ENCODE measurements at regions not wholly inside any gene's neighbourhood (a gene's known extent, or its start where the extent isn't known, plus 50 kb on each side); places are given as distances from the start of the nearest gene placed in this dataset.

DNA sequence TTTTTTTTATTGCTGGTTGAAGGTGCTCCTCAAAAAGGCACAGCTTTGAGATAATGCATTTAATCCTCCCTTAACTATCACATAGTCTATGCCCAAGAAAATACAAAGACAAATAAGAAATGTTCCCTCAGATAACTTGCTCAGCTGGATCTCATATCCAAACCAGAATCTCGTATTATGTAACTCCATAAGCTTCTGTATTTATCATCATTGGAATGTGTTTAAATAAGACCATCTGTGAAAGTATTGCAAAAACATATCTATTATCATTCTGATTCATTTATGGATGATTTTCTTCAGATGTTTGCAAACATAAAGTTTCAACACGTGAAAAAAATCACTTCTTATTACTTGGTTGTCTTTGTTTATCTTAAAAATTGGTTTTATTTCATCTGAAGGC is 190.9 kb downstream of the IRS2 start:
- intact Hi-C loops (cut with DNase I) = no loop called here
- H3K9me3 ChIP-seq = no peaks in the 10 kb centered on the region
- WGBS, 2 donors = 66 to 73% methylated on average over 2 of the region's 2 CpGs
- H3K4me1 ChIP-seq = no peaks in the 10 kb centered on the region
- DNase-seq = no peak
- TF ChIP-seq, protein P1, sequence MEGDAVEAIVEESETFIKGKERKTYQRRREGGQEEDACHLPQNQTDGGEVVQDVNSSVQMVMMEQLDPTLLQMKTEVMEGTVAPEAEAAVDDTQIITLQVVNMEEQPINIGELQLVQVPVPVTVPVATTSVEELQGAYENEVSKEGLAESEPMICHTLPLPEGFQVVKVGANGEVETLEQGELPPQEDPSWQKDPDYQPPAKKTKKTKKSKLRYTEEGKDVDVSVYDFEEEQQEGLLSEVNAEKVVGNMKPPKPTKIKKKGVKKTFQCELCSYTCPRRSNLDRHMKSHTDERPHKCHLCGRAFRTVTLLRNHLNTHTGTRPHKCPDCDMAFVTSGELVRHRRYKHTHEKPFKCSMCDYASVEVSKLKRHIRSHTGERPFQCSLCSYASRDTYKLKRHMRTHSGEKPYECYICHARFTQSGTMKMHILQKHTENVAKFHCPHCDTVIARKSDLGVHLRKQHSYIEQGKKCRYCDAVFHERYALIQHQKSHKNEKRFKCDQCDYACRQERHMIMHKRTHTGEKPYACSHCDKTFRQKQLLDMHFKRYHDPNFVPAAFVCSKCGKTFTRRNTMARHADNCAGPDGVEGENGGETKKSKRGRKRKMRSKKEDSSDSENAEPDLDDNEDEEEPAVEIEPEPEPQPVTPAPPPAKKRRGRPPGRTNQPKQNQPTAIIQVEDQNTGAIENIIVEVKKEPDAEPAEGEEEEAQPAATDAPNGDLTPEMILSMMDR (IDR thresholded peaks at IDR 0.05) = no peak
- TF ChIP-seq POLR2A (IDR thresholded peaks at IDR 0.05) = no peak
- no peak overlapping the region for H3K27ac ChIP-seq
- no peaks in the 10 kb centered on the region for H3K36me3 ChIP-seq
- no peak overlapping the region for H3K4me3 ChIP-seq (replicated peaks in 1 of 3)
- H3K27me3 ChIP-seq = no peaks in the 10 kb centered on the region

DNA sequence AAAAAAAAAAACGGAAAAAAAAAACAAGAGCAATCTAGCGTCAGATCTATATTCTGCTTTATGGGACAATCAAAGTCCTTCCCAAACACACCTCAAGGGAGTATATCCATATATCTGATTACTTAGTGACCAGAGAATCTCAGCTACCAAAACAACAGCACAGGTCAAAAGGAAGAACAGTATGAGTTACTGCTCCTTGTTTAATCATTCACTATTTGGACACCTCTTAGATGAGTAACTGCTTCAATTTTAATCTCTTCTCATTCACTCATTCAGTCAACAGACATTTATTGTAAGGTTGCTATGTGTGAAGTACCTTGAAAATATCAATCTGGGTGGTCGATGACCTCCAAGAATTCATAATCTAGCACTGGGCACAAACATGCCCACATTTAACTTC is 193.2 kb downstream of the IRS2 start:
- Histone ChIP-seq H3K27me3 (no peaks in the 10 kb centered on the region), H3K9me3 (no peaks in the 10 kb centered on the region), H3K4me3 (replicated peaks in 1 of 3) (no peak overlapping the region), H3K27ac (no peak overlapping the region), H3K4me1 (no peaks in the 10 kb centered on the region), H3K36me3 (no peaks in the 10 kb centered on the region)
- DNase-seq = no peak
- intact Hi-C loops (cut with DNase I) = no loop called here
- 84% methylated on average over 3 of the region's 3 CpGs for WGBS, 2 donors
- TF ChIP-seq POLR2A (IDR thresholded peaks at IDR 0.05) = no peak
- TF ChIP-seq, protein P1 (IDR thresholded peaks at IDR 0.05) = no peak

DNA sequence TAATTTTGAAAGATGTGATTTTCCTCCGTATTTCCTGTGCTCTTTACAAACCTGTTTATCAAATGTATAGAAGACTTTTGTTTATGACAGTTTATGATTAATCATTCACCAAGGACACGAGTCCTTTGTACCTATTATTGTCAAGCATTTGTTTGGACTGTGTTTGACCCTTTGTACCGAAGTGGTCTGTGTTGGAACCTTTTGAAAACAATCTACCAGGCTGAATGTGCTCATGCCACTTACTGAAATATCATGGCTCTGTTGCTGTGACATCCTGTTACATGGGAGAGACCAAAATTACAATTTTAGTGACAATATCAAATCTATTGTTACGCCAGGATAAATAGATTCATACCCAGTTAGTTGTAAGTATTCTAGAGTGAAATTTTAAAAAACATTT is 193.6 kb downstream of the IRS2 start:
- no peaks in the 10 kb centered on the region for H3K9me3 ChIP-seq
- H3K27ac ChIP-seq = no peak overlapping the region
- no peak for DNase-seq
- WGBS, 2 donors = 68 to 69% methylated on average over 4 of the region's 4 CpGs
- no peak for TF ChIP-seq POLR2A (IDR thresholded peaks at IDR 0.05)
- TF ChIP-seq, protein P1 (IDR thresholded peaks at IDR 0.05) = no peak
- H3K4me1 ChIP-seq = no peaks in the 10 kb centered on the region
- intact Hi-C loops (cut with DNase I) = no loop called here
- H3K27me3 ChIP-seq = no peaks in the 10 kb centered on the region
- no peaks in the 10 kb centered on the region for H3K36me3 ChIP-seq
- H3K4me3 ChIP-seq (replicated peaks in 1 of 3) = no peak overlapping the region

DNA sequence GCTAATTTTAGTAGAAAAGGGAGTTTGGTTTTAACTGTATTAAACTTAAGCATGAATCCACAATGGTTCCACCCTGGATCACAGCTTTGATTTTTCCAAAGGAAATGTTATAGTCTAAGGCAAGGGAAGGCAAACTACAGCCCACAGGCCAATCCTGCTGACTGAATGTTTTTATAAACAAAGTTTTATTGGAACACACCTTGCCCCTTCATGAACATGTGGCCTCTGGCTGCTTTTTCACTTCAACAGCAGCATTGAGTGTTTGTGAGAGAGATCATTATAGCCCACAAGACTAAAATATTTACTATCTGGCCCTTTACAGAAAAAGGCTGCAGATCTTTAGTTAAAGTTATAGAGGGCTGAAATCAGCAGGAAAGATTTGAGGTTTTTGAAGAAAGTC is 198.7 kb downstream of the IRS2 start:
- H3K27ac ChIP-seq = no peak overlapping the region
- H3K4me1 ChIP-seq = peaks cover 8 to 9% of the 10 kb centered on the region in 2 donors
- no peak for DNase-seq
- intact Hi-C loops (cut with DNase I) = no loop called here
- H3K27me3 ChIP-seq = no peaks in the 10 kb centered on the region
- no peaks in the 10 kb centered on the region for H3K36me3 ChIP-seq
- no peak overlapping the region for H3K4me3 ChIP-seq (replicated peaks in 1 of 3)
- H3K9me3 ChIP-seq = no peaks in the 10 kb centered on the region
- TF ChIP-seq POLR2A (IDR thresholded peaks at IDR 0.05) = no peak
- TF ChIP-seq, protein P1 (IDR thresholded peaks at IDR 0.05) = no peak

DNA sequence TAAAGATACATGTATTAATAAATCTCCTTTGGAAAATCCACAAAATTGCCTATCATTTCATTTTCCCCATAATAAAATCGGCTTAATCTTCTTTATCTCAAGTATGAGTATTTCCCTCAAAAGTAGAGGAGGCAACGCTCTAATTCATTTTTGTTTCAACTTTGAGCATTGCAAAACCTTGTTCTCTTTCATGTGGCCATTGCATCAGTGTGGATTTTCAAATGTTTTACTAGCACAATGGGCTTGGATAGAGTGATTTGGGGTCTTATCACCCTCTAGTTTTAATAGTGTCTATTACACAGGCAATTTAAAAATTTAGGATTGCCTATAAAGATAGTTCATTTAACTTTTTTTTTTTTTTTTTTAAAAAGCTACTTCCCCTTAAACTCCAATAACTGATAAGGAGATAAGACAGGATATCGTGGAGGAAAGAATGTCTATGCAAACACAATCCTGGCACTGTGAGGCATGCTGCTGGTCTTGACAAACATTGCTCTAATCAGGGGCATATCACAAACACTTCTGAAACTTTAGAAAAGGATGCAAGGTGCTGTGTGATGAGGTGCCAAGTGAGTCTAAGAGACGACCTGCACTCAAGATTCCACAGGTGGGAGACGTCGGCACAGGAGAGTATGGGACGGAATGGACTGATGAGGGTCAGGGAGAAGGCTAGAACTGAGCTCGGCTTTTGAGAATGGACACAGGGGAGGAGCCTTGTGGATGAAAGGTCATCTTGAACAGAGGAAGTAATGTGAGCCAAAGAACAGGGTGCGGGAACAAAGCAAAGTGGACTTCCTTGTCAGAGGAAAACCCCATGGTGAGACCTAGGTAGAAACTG is 199.7 kb downstream of the IRS2 start:
- no peak overlapping the region for H3K4me3 ChIP-seq (replicated peaks in 1 of 3)
- 39 to 51% methylated on average over 9 of the region's 9 CpGs for WGBS, 2 donors
- intact Hi-C loops (cut with DNase I) = no loop called here
- no peaks in the 10 kb centered on the region for H3K9me3 ChIP-seq
- H3K36me3 ChIP-seq = no peaks in the 10 kb centered on the region
- TF ChIP-seq, protein P1 (IDR thresholded peaks at IDR 0.05) = no peak
- no peak for TF ChIP-seq POLR2A (IDR thresholded peaks at IDR 0.05)
- no peaks in the 10 kb centered on the region for H3K27me3 ChIP-seq
- H3K4me1 ChIP-seq = peaks cover 8 to 9% of the 10 kb centered on the region in 2 donors
- no peak for DNase-seq
- no peak overlapping the region for H3K27ac ChIP-seq
